HG03108 (cell line): ENCODE measurements at regions not wholly inside any gene's neighbourhood (a gene's known extent, or its start where the extent isn't known, plus 50 kb on each side); places are given as distances from the start of the nearest gene placed in this dataset.

Source experiments
- ATAC-seq: cut with Tn5 transposase; IDR thresholded peaks from one replicate; pipeline ENCODE4 v1.9.1; 2021; ENCODE audit warnings: moderate library complexity; ENCODE audit not compliant: unreplicated experiment

GRCh38 chr5:68352166-68352565 lies 136.6 kb downstream of the PIK3R1 start:
- ATAC-seq, result no peak

- ATAC-seq, result no peak
Observed at GRCh38 chr5:68353605-68354004, 138.0 kb downstream of the PIK3R1 start.

- no peak for ATAC-seq
Observed at GRCh38 chr5:68354315-68354714, 138.8 kb downstream of the PIK3R1 start.

GRCh38 chr5:68356216-68356615 lies 140.7 kb downstream of the PIK3R1 start:
- ATAC-seq, result no peak

GRCh38 chr5:68356623-68357022 lies 141.1 kb downstream of the PIK3R1 start:
- ATAC-seq, result no peak

- ATAC-seq, result no peak
Observed at GRCh38 chr5:68359699-68360098, 144.1 kb downstream of the PIK3R1 start.

GRCh38 chr5:68362331-68362730 lies 146.8 kb downstream of the PIK3R1 start:
- no peak for ATAC-seq

GRCh38 chr5:68365889-68366288 lies 150.3 kb downstream of the PIK3R1 start:
- ATAC-seq, result no peak

- no peak for ATAC-seq
Observed at GRCh38 chr5:68367287-68367686, 151.7 kb downstream of the PIK3R1 start.

- no peak for ATAC-seq
Observed at GRCh38 chr5:68367717-68368116, 152.2 kb downstream of the PIK3R1 start.

GRCh38 chr5:68368311-68369022 lies 152.9 kb downstream of the PIK3R1 start:
- no peak for ATAC-seq

GRCh38 chr5:68369023-68369359 lies 153.4 kb downstream of the PIK3R1 start:
- no peak for ATAC-seq

- peak; percentile 73 for ATAC-seq
Observed at GRCh38 chr5:68369457-68370125, 154.0 kb downstream of the PIK3R1 start.

GRCh38 chr5:68370196-68370595 lies 154.6 kb downstream of the PIK3R1 start:
- ATAC-seq, result no peak

- no peak for ATAC-seq
Observed at GRCh38 chr5:68371607-68372006, 156.1 kb downstream of the PIK3R1 start.

- ATAC-seq, result no peak
Observed at GRCh38 chr5:68372161-68372560, 156.6 kb downstream of the PIK3R1 start.

- no peak for ATAC-seq
Observed at GRCh38 chr5:68373050-68373449, 157.5 kb downstream of the PIK3R1 start.

- no peak for ATAC-seq
Observed at GRCh38 chr5:68374796-68375518, 159.4 kb downstream of the PIK3R1 start.

GRCh38 chr5:68375540-68375939 lies 160.0 kb downstream of the PIK3R1 start:
- ATAC-seq, result no peak

GRCh38 chr5:68376935-68377334 lies 161.4 kb downstream of the PIK3R1 start:
- no peak for ATAC-seq

GRCh38 chr5:68377733-68378132 lies 162.2 kb downstream of the PIK3R1 start:
- ATAC-seq, result no peak

GRCh38 chr5:68378204-68378820 lies 162.8 kb downstream of the PIK3R1 start:
- ATAC-seq, result peak; percentile 82
